Pancreas (tissue), 10 donors: ENCODE measurements at regions not wholly inside any gene's neighbourhood (a gene's known extent, or its start where the extent isn't known, plus 50 kb on each side); places are given as distances from the start of the nearest gene placed in this dataset.

ENCODE experiments used
- ATAC-seq, 4 donors: fragments of 200-7000 bp; cut with Tn5 transposase; one replicate each; pipeline versions ENCODE4 v1.8.0 to v1.9.1; 2020; ENCODE audit warnings: mild to moderate bottlenecking in 4 of 4, moderate library complexity in 4 of 4
- DNase-seq, 6 donors: peaks; one replicate each; pipeline ENCODE4 v3.0.0-alpha.2; 2020
- FAIRE-seq: peaks from 2 replicates; lab custom pipeline; 2012; peaks lifted over from hg19 to GRCh38; lab: Jason Lieb, UNC
- H3K27ac ChIP-seq, 4 donors: fragments of 200-600 bp; sonication (generic); 1 replicate in 3 of 4; 2 replicates in 1 of 4; pipeline versions ENCODE4 v1.5.0 to v1.8.0; 2020
- H3K27me3 ChIP-seq, 4 donors: fragments of 200-600 bp; one replicate each; pipeline ENCODE4 v1.8.0; 2021
- H3K36me3 ChIP-seq, 3 donors: fragments of 200-600 bp; sonication (generic) in 1 of 3; one replicate each; pipeline versions ENCODE4 v1.5.0 to v1.8.0; 2020 to 2021
- H3K4me1 ChIP-seq, 3 donors: fragments of 200-600 bp; one replicate each; pipeline ENCODE4 v1.8.0; 2021
- H3K4me3 ChIP-seq, 4 donors: fragments of 200-600 bp; sonication (generic) in 2 of 4; one replicate each; pipeline versions ENCODE4 v1.5.0 to v1.8.0; 2020 to 2021
- H3K9me3 ChIP-seq, 4 donors: fragments of 200-600 bp; one replicate each; pipeline ENCODE4 v1.8.0; 2021
- WGBS, 2 donors: extraction: QIAGEN DNeasy Blood & Tissue Kit; methylation state at CpG; one replicate each; pipeline ENCODE4 v1.1.7; 2013; 5-methylcytosine and 5-hydroxymethylcytosine counted together
- intact Hi-C, 3 donors: fragments of 100-400 bp; cut with DNase I; formaldehyde crosslinking; loops; one replicate each; pipeline versions ENCODE4 v1.11.1 to v1.14.2; 2022
- TF ChIP-seq, protein P1 (sequence below), 4 donors: fragments of 200-600 bp; sonication (generic) in 3 of 4; IDR thresholded peaks; one replicate each; pipeline versions ENCODE4 v1.5.0 to v1.8.0; 2021; ENCODE audit warnings: antibody characterized with exemption in 4 of 4
- donor health status: healthy with polysubstance abuse.
- donor health status: DM: no; HTN: no; CAD: no; lungs with moderate emphysema.
- donor health status: DM: no; HTN: no; CAD: no.
- donor health status: control.
- donor health status: control.
- donor health status: Bipolar disorder and iron deficiency.
- donor health status: DM: yes; HTN: yes; CAD: no.
- donor health status: DM: no; HTN: no; CAD: no.
- donor health status: DM: no; HTN: no; CAD: no.
- donor health status: DM: yes; HTN: yes; CAD: no.

- Histone ChIP-seq H3K36me3 (no peaks in the 10 kb centered on the region), H3K9me3 (no peaks in the 10 kb centered on the region), H3K4me1 (peaks cover 0 to 4% (median 3%) of the 10 kb centered on the region in 3 donors), H3K27ac (no peak overlapping the region), H3K27me3 (no peaks in the 10 kb centered on the region), H3K4me3 (no peak overlapping the region)
- intact Hi-C loops, result no loop called here
- TF ChIP-seq, protein P1, sequence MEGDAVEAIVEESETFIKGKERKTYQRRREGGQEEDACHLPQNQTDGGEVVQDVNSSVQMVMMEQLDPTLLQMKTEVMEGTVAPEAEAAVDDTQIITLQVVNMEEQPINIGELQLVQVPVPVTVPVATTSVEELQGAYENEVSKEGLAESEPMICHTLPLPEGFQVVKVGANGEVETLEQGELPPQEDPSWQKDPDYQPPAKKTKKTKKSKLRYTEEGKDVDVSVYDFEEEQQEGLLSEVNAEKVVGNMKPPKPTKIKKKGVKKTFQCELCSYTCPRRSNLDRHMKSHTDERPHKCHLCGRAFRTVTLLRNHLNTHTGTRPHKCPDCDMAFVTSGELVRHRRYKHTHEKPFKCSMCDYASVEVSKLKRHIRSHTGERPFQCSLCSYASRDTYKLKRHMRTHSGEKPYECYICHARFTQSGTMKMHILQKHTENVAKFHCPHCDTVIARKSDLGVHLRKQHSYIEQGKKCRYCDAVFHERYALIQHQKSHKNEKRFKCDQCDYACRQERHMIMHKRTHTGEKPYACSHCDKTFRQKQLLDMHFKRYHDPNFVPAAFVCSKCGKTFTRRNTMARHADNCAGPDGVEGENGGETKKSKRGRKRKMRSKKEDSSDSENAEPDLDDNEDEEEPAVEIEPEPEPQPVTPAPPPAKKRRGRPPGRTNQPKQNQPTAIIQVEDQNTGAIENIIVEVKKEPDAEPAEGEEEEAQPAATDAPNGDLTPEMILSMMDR (IDR thresholded peaks at IDR 0.05), result no peak
- DNase-seq (no peak), FAIRE-seq (no peak), ATAC-seq (no peak)
Observed at GRCh38 chr4:175930471-175930870, 118.4 kb upstream of the GPM6A start.

GRCh38 chr4:175932116-175932515 is 120.1 kb upstream of the GPM6A start:
- ATAC-seq (no peak), DNase-seq (no peak), FAIRE-seq (no peak)
- TF ChIP-seq, protein P1 (IDR thresholded peaks at IDR 0.05), result no peak
- no peaks in the 10 kb centered on the region for H3K36me3 ChIP-seq
- peaks cover 0 to 4% (median 3%) of the 10 kb centered on the region in 3 donors for H3K4me1 ChIP-seq
- no peak overlapping the region for H3K27ac ChIP-seq
- no peak overlapping the region for H3K4me3 ChIP-seq
- intact Hi-C loops, result no loop called here
- no peaks in the 10 kb centered on the region for H3K27me3 ChIP-seq
- no peaks in the 10 kb centered on the region for H3K9me3 ChIP-seq
- 90 to 95% methylated on average over 9 of the region's 9 CpGs for WGBS, 2 donors

DNA sequence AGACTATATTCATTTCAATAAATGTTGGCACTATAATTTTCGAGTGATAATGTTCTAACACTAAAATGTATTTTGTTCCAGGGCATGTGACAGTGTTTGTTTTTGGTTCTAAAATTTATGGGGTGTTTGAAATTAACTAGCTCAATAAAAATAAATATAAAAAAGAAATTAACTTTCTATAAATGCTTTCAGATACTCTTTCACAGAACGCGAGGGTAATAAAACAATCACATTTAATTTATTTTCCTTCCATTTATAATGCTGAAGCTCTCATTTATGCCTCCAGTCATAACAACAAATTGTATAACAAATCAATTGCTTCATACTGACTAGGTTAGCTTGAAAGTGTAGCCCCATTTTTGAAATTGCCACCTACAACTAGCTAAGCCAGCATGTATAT is 122.4 kb upstream of the GPM6A start:
- TF ChIP-seq, protein P1 (IDR thresholded peaks at IDR 0.05), result no peak
- peak; percentile 5 for FAIRE-seq
- Histone ChIP-seq H3K4me1 (peaks cover 0 to 4% (median 3%) of the 10 kb centered on the region in 3 donors), H3K9me3 (no peaks in the 10 kb centered on the region), H3K27ac (no peak overlapping the region), H3K27me3 (no peaks in the 10 kb centered on the region), H3K36me3 (no peaks in the 10 kb centered on the region), H3K4me3 (no peak overlapping the region)
- ATAC-seq, result no peak
- intact Hi-C loops, result no loop called here
- no peak for DNase-seq
- WGBS, 2 donors, result 73 to 74% methylated on average over 3 of the region's 3 CpGs

GRCh38 chr4:175935016-175935661 is 123.1 kb upstream of the GPM6A start:
- H3K9me3 ChIP-seq, result no peaks in the 10 kb centered on the region
- no peak overlapping the region for H3K4me3 ChIP-seq
- peaks cover 0 to 4% (median 3%) of the 10 kb centered on the region in 3 donors for H3K4me1 ChIP-seq
- intact Hi-C loops, result no loop called here
- no peaks in the 10 kb centered on the region for H3K36me3 ChIP-seq
- peak overlapping the region in 1 of 4 donors; percentile 1 for H3K27ac ChIP-seq
- no peaks in the 10 kb centered on the region for H3K27me3 ChIP-seq
- no peak for FAIRE-seq
- DNase-seq, result peak in 1 of 6 donors; percentile 15
- peak; percentile 80 to 95 (median 90) for ATAC-seq
- TF ChIP-seq, protein P1 (IDR thresholded peaks at IDR 0.05), result no peak

- Histone ChIP-seq H3K4me3 (no peak overlapping the region), H3K36me3 (no peaks in the 10 kb centered on the region), H3K27ac (no peak overlapping the region), H3K4me1 (no peaks in the 10 kb centered on the region), H3K27me3 (no peaks in the 10 kb centered on the region), H3K9me3 (no peaks in the 10 kb centered on the region)
- no peak for DNase-seq
- WGBS, 2 donors, result 61 to 70% methylated on average over 10 of the region's 10 CpGs
- TF ChIP-seq, protein P1 (IDR thresholded peaks at IDR 0.05), result no peak
- ATAC-seq, result no peak
- intact Hi-C loops, result no loop called here
- no peak for FAIRE-seq
Observed at GRCh38 chr4:175944126-175944910, 121.3 kb upstream of the WDR17 start.
